SK-N-SH (cell line): ENCODE measurements at regions not wholly inside any gene's neighbourhood (a gene's known extent, or its start where the extent isn't known, plus 50 kb on each side); places are given as distances from the start of the nearest gene placed in this dataset.

ENCODE experiments used
- CTCF ChIP-seq: fragments of 200-600 bp; sonication (generic); IDR thresholded peaks from 2 replicates; pipeline ENCODE4 v1.6.1; 2017; ENCODE audit warnings: antibody characterized with exemption, mild to moderate bottlenecking, moderate library complexity
- ELF1 ChIP-seq: IDR thresholded peaks from 2 replicates; pipeline ENCODE4 v1.4.0; 2012
- EP300 ChIP-seq, 2 experiments: IDR thresholded peaks; 2 replicates each; pipeline versions ENCODE4 v1.4.0 to v1.6.1; 2012; ENCODE audit warnings: borderline replicate concordance in 1 of 2, low read depth in 1 of 2, low read length in 1 of 2
- JUND ChIP-seq: IDR thresholded peaks from 2 replicates; pipeline ENCODE4 v1.4.0; 2012
- MAX ChIP-seq: IDR thresholded peaks from 2 replicates; pipeline ENCODE4 v1.4.0; 2012; ENCODE audit warnings: low read depth
- POLR2AphosphoS5 ChIP-seq: IDR thresholded peaks from 2 replicates; pipeline ENCODE4 v1.6.1; 2012; ENCODE audit warnings: low read depth, low read length
- SMC3 ChIP-seq: IDR thresholded peaks from 2 replicates; pipeline ENCODE4 v1.6.1; 2012; ENCODE audit warnings: low read depth, low read length, improper control_type of control experiment
- ZBTB33 ChIP-seq: IDR thresholded peaks from 2 replicates; pipeline ENCODE4 v1.4.0; 2012; ENCODE audit warnings: low read depth, borderline replicate concordance

- TF ChIP-seq POLR2AphosphoS5 (no peak), CTCF (no peak), ZBTB33 (no peak), SMC3 (no peak), MAX (no peak), ELF1 (no peak), JUND (peak; percentile 52; the same call in 1 of the 2 replicates), EP300 (IDR thresholded peaks at IDR 0.05; ENCODE audit: borderline replicate concordance in 1 of 2, low read depth in 1 of 2, low read length in 1 of 2) (peak in 1 of 2 experiments; percentile 55; a peak in 1 of 4 replicates)
Measured at GRCh38 chr6:130696806-130697205, 130.4 kb upstream of the SMLR1 start.
